ENCODE measurements at regions not wholly inside any gene's neighbourhood (a gene's known extent, or its start where the extent isn't known, plus 50 kb on each side); places are given as distances from the start of the nearest gene placed in this dataset.

DNA sequence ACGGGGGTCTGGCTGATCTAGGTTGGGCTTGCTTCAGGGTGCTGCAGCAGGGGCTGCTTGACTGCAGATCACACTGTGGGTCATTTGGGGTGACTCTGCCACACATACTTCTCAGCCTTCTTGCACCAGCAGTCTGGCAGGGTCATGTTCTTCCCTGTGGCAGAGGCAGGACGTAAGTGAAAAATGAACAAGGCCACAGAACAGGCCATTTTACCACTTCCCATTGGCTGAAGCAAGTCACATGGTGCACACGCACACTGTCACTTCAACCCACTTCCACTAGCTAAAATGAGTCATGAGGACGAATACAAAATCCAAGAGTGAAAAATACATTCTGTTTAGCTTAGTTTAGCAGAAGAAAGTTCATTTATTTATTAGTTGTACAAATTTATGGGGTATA lies 168.6 kb upstream of the GGTLC1 start:
- ATAC-seq, result no peak
- no peak for DNase-seq
- intact Hi-C loops (cut with micrococcal nuclease), result no loop called here

DNA sequence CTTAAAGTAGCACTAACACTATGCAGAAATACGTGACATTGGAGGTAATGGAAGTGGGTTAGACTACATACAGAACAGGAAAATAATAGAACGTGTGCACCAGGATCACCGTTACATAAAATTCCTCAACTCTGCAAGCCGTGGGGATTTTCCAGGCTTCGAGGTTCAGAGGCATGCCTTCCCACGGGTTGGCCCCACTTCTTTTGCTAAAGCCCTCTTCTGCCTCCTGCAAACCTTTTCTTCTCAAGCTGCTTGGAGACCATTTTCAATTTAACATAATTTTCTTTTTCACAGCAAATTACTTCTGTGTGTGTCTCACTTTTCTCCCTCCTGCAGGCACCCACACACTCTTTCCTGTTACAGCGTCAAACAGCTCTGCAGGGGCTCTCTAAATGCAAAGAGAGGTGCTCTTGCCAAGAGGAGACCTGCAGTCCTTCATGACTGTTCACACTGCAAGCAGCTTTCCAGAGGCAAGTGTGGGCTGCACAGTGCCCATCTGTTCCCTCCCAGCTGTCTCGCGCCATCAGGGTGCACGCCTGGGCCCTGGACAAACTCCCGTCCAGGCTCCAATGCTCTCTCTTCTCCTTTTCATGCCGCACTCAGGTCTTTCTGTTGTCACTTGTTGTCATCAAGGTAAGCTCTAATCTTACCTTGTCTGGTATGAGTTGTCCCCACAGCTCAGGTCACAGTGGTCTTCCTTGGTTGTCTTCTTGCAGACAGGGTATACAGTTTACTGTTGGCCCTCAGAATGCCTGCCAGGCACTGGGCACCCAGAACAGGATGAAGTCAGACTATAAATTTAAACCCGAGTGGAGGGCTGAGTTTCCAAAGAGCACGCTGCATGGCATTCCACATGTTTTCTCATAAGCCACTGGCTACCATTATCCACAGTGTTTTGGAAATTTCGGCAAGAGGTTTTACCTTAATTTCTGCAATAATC lies 164.8 kb upstream of the GGTLC1 start:
- DNase-seq (no peak), ATAC-seq (peak; percentile 80)
- intact Hi-C loops (cut with micrococcal nuclease), result no loop called here

DNA sequence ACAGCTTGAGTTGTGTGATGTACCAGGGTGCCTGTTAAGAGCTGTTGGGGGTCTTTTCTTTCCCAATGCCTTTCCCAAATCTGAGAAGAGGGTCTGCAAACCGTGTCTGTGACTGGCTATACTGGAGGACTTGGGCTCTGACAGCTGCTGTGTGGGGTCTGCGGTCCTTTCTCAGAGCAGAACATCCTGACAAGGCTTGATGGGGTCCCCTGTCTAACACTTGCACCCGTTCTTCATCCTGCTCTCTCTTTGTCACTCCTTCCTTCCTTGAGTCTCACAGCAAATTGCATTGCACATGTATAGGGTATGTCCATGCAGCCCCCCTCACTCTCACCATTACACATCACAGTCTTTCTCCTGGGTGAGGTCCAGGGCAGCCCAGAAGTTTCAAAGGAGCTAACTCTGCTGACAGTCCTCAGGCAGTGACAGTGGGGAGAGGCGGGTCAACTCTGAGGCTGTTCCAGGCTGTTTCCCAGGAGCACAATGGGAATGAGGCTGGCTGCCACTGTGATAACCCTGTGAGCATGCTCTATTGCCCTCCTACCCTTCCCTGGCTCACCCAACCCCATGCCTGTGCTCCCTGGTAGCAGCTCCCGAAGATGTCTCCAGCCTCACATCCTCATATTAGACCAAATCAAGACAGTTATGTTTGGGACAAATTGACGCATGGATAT lies 163.2 kb upstream of the GGTLC1 start:
- DNase-seq (no peak), ATAC-seq (no peak)
- intact Hi-C loops (cut with micrococcal nuclease), result no loop called here

DNA sequence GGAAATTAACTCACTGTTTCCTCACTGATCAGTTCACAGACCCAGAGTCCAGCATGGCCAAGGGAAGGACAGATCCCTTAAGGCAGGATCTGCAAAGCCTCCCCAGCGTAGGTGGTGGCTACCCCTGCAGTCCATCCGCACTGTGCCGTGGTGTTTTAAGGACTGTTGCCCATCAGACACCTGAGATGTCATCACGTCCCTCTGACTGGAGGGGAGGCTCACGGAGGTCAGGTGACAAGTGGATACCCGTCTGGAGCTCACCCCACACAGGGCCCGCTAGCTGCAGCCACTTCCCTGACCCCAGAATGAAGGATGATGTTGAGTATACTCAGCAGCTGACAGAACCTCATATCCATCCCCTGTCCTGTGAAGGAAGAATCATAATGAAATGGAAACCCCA lies 161.8 kb upstream of the GGTLC1 start:
- no peak for DNase-seq
- no peak for ATAC-seq
- intact Hi-C loops (cut with micrococcal nuclease), result no loop called here

DNA sequence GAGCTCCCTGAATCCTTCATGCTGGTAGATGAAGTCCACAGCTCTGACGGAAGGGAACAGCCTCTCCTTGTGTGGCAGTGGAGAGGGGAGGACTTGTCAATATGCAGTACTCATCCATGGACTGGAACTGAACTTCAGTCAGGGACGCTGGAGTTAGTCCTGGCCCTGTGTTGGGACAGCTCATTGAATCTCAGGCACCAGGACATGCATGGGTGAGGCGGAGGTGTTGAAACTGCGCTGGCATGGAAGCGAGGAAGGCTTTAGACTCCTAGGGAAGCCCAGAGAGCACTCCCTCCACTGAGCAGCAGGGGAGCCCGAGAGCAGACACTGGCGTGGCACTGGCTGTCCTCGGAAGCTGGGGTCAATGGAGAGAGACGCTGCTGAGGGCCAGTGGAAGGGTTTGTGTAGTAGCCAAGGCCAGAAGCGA lies 161.3 kb upstream of the GGTLC1 start:
- peak; percentile 72 for DNase-seq
- peak; percentile 90 for ATAC-seq
- intact Hi-C loops (cut with micrococcal nuclease), result no loop called here

DNA sequence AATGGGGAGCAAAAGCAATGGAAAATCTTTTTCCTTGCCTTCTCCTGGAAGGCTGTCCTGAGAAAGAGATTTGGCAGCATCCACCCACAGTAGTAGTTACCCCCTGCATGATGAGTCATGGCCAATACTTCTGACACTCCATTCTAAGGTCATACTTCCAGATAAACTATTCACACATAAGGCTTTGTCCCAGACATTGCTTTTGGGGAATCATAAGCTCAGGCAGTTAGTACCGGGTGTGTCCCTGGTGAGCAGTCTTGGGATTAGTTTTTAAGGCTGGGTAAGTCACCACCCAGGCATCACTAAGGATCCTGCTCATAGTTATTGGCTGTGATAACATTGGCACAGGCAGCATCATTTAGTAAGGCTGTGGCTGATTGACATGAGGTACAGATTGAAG lies 160.6 kb upstream of the GGTLC1 start:
- intact Hi-C loops (cut with micrococcal nuclease), result no loop called here
- ATAC-seq, result no peak

DNA sequence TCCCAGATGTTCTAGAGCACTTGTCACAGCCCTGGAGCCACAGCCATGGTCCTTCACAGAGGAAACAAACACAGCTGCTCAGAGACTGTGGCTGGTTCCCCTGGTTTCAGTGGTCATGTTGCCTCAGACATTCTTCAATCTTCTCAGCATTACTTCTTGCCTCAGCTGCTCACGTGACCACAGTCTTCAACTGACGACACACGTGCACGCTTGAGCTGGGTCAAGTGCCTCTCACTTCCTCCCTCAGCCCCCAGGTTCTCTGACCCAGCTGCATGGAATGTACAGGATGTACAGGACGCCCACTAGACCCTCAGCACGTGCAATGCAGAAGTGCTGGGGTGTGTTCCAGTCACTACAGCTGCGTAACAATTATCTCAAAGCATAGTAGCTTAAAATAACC lies 159.8 kb upstream of the GGTLC1 start:
- ATAC-seq (no peak), DNase-seq (no peak)
- intact Hi-C loops (cut with micrococcal nuclease), result no loop called here

More for the DNA sequence above, 160.6 kb upstream of the GGTLC1 start:
- DNase-seq, result no peak

DNA sequence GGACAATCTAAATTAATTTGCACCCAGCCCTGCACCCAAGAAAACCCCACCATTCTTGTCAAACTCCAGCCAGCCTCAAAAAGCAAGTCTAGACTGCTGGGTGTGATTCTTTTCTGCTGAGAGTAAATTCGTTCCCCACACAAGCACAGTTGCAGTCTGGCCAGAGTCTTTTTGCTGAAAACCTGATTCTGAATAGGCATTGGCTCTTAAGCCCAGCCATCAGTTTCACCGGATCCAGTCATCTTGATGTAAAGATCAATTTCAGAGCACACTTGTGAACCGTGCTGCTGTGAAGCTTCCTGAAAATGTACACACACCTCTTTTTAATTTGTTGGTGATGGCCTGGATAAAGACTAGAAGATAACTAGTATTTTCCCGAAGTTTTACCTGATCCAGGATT lies 159.4 kb upstream of the GGTLC1 start:
- intact Hi-C loops (cut with micrococcal nuclease), result no loop called here
- ATAC-seq (no peak), DNase-seq (no peak)

DNA sequence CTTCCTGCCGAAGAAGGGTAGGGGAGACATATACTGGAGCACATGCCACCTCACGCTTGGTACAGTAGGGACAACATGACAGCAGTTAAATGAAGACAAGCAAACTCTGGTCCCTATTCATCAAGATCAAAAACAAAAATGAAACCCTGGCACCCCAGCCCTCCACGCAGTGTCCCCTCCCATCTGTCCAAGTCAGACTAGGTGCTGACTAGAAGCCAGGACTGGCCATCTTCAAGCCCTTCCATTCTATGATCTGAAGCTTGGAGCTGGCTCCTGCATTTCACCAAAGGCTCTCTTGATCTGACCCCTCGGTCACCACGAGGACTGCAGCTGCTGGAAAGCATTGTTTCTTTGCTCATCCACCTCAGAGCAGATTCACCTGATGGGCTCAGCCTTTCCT lies 158.9 kb upstream of the GGTLC1 start:
- intact Hi-C loops (cut with micrococcal nuclease), result no loop called here
- no peak for DNase-seq
- no peak for ATAC-seq

DNA sequence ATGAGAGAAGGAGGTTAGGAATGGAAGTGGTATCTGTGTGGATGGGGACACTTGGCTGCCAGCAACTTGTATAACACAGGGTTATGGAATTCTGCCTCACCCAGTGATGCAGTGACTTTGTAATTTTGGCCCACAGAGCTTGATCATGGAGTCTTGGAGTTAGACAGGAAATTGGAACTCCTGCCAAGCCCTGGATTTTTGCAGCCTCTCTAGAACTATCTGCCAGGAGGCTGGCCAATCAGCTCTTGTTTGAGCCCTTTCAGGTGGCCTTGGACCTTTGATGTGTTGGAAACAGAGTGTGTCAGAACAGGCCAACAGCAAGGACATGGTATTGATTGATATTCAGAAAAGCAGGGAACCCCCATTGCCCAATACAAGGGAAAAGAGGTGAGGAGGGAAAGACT lies 157.7 kb upstream of the GGTLC1 start:
- ATAC-seq (no peak), DNase-seq (no peak)
- intact Hi-C loops (cut with micrococcal nuclease), result no loop called here

DNA sequence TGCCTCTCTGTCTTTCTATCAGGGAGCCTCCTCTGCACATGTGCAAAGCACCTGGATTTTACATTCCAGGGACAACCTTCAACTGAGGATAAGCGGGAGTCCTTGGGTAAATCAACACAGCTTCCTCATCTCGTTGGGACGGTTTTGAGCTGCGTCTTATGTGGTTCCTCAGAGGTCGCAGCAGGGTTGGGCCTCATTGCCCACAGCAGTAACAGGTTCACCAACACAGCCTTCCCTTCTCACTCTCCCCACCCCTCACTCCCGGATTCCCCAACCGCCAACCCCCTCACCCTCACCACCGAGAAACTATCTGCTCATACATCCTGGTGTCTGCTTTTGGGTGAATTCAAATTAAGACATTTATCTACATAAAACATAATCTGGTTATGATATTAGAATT lies 155.8 kb upstream of the GGTLC1 start:
- intact Hi-C loops (cut with micrococcal nuclease), result no loop called here
- DNase-seq, result no peak
- no peak for ATAC-seq

DNA sequence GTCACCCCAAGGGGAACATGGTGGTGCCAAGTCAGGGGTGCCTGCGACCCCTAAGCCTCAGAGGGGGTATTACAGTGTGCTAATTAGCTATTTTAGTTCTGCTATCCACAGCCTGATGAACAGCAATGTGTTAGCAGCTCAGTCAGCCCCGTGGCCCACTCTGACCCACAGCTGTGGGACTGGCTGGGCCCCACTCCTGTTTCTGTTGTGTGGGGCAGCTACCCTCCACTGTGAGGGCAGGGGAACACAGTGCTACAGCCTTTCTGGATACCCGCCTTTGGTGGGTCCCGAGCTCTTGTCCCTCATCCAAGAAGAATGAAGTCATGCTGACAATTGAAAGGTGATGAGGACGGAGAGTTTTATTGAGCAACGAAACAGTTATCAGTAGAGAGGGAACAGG lies 152.5 kb upstream of the GGTLC1 start:
- intact Hi-C loops (cut with micrococcal nuclease), result no loop called here
- DNase-seq (no peak), ATAC-seq (no peak)

DNA sequence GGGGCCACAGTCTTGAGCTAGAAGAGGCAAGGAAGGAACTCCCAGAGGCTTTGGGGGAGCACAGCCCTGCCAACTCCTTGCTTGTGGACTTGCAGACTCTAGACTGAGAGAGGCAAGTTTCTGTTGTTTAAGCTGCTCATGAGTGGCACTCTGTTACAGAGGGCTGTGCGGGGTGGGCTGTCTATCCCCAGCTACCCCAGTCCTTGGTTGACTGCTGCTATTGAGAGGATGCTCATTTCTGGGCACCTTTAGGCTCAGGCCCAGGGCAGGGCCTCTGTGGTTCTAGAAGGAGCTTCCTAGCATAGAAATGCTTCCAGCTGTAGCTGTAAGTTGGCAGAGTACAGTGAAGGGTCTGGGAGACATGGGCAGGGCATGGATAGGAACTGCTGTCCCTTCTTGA lies 151.3 kb upstream of the GGTLC1 start:
- intact Hi-C loops (cut with micrococcal nuclease), result no loop called here
- ATAC-seq (no peak), DNase-seq (no peak)

DNA sequence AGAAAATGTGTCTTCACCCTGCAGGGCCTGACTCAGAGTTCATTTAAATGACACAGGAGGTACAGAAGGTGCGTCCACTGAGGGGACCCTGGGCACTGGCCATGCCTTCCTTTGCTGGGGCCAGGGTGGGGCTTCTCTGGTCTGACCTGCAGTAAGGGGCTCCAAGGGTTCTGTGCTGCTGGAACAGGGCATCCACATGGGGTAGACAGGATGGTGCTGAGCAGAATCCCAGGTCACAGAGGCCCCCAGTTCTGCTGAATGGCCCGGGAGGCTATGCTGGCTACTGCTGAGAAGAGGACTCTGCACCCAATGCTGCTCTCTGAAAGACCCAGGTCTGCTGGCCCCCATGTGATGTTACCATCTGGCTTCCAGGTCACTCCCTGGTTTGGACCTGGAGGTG lies 150.4 kb upstream of the GGTLC1 start:
- intact Hi-C loops (cut with micrococcal nuclease), result no loop called here
- ATAC-seq, result no peak

DNA sequence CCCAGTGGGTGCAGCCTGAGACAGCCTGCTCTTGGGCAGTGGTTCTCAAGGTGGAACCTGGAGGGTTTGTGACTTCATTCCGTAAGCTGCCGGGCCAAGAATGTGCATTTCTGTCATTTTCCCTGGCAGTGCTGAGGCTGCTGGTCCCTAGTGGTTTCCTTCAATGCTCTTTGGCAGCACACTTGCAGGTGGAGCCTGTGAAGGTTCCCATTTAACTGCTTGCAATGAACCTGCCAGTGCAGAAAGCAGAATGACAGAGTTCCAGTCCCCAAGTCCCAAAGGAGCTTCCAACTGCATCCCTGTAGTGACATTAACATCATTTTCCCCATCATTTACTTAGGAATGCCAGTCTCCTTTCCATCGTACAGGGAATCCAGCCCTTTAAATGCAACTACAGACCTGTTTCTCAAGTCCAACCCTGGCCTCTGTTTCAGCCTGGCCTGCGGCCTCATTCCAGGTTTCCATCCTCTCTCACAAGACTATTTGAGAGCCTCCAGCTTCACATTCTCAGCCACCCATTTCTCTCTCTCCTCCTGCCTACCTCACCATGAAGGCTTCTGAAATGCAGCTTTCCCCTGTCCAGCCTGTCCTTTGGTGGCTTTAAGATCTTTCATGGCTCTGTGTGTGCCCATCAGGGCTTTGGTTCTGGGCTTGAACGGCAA lies 149.7 kb upstream of the GGTLC1 start:
- intact Hi-C loops (cut with micrococcal nuclease), result no loop called here
- DNase-seq (no peak), ATAC-seq (no peak)

More for the DNA sequence above, 150.4 kb upstream of the GGTLC1 start:
- no peak for DNase-seq

DNA sequence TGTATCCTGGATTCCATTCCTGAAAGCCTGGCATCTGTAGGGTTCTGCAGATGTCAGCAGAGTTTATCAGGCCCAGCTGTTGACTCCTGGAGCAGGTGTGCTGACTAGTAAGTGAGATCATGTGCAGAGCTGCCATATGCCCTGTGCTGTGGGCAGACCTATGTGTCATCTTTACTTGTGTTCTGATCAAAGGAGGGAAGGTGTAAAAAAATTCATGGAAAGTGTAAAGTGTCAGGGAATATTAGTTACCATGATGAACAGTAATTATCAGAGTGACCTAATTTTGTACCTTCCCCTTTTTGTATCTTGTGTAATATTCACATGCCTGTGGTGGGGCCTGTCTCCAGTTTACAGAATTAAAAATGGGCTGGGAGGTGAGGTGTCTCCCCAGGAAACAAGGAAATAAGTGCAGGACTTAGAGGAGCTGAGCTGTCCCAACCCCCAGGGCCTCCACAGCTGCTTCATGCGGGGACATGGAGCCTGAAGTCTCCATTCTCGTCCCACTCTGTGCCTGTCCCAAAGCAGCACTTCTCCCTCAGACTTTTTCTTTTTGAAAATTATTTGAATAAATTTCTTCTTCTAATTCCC lies 148.2 kb upstream of the GGTLC1 start:
- intact Hi-C loops (cut with micrococcal nuclease), result no loop called here
- DNase-seq (no peak), ATAC-seq (no peak)

DNA sequence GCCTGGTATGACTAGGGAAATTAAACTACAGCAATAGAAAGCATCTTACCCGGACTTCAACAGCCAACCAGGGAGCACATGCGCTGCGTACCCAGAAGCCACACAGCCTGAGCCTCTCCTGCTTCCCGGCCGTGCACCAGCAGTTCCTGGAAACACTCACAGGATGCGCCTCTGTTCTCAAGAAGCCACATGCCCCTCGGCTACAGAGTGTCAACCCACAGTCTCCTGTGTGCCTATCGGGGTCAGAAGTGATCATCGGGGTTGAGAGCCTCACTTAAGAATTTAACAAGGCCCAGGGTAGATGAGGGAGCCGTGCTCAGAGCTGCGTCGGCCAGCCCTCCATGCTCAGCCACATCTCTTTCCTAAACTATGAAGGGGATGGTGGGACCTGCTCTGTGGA lies 147.2 kb upstream of the GGTLC1 start:
- intact Hi-C loops (cut with micrococcal nuclease), result no loop called here
- ATAC-seq (no peak), DNase-seq (no peak)

DNA sequence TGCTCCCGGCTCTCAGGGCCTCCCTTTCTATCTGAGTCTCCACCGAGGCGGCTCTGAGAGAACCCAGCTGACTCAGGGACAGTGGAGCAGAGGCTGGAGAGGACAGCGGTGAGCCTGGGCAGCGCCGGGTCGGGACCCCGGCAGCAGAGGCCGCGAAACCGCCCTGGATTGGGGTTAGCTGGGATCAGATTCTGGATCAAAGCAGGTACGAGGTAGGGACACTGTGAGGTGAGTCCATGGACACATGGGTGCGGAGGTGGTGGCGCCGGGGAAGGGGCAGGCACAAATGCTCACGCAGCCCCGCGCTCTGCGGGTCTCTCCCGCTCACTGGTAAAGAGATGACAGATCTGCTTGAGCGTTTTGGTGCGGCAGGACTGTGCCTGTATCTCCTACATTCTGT lies 146.4 kb upstream of the GGTLC1 start:
- intact Hi-C loops (cut with micrococcal nuclease), result no loop called here
- ATAC-seq, result no peak
- DNase-seq, result no peak

DNA sequence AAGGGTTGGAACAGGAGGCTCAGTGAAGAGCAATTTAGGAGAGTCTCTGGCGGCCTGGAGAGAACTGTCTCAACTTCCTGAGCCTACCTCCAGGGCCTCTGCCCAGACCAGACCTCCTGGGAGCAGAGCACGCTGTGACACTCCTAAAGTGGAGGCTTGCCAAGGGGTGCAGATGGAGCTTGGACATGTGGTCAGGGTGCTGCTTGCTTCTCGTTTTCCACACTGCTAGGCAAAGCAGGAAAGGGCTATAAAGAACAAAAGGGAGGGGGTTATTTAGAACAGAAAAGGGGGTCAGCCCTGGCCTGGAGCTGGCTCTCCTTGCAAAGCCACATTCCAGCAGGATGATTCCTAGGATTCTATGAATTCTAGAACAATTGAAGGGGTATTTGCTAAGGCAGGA lies 145.7 kb upstream of the GGTLC1 start:
- intact Hi-C loops (cut with micrococcal nuclease), result no loop called here
- ATAC-seq, result peak; percentile 34

DNA sequence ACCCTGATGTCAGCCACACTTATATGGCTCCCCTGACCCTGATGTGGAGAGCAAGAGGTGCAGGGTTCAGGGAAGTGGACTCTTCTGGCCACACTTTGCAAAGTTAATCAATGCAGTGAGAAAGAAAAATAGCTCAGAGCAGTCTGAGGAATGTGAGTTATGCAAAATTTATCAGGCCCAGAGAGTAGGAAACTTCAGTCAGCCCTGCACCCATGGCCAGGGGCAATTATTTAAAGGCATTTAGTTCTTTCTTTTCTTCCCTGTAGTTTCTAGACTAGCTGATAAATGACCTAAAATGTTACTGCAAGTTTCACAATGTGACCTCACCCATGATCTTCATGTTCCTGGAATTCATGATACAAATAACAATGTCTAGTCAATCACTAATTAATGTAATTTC lies 143.7 kb upstream of the GGTLC1 start:
- intact Hi-C loops (cut with micrococcal nuclease), result no loop called here
- ATAC-seq (no peak), DNase-seq (no peak)

More for the DNA sequence above, 145.7 kb upstream of the GGTLC1 start:
- no peak for DNase-seq
